HK-2 (cell line): ENCODE measurements at regions not wholly inside any gene's neighbourhood (a gene's known extent, or its start where the extent isn't known, plus 50 kb on each side); places are given as distances from the start of the nearest gene placed in this dataset.

Experiments used
- DNase-seq: peaks from one replicate; pipeline ENCODE4 v3.0.0-alpha.2; 2018; ENCODE audit not compliant: unreplicated experiment

DNA sequence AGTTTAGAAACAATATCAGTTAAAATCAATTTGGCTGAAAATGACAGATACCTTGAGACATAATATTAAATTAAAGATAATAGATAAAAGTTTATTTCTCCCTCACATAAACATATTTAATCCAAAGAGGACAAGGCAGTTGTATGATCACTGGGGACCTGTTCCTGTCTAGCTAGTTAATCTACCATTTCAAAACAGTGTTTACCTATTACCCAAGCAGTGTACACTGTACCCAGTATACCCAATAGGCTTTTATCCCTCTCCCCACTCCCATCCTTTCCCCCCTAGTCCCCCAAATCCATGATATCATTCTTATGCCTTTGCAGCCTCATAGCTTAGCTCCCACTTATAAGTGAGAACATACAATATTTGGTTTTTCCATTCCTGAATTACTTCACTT, 229.7 kb upstream of the LARGE1 start:
- no peak for DNase-seq

DNA sequence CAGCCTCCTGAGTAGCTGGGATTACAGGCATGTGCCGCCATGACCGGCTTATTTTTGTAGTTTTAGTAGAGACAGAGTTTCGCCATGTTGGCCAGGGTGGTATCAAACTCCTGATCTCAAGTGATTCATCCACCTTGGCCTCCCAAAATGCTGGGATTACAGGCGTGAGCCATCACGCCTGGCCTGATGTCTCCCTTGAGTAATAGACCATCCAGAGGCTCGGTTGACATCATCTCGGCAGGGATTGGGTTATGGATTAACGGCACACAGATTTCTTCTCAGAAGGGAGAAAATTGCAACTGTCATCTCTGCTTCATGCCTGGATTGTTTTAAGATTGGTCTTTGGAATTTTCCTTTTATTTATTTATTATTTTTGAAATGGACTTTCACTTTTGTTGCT, 239.2 kb upstream of the LARGE1 start:
- DNase-seq = no peak

DNA sequence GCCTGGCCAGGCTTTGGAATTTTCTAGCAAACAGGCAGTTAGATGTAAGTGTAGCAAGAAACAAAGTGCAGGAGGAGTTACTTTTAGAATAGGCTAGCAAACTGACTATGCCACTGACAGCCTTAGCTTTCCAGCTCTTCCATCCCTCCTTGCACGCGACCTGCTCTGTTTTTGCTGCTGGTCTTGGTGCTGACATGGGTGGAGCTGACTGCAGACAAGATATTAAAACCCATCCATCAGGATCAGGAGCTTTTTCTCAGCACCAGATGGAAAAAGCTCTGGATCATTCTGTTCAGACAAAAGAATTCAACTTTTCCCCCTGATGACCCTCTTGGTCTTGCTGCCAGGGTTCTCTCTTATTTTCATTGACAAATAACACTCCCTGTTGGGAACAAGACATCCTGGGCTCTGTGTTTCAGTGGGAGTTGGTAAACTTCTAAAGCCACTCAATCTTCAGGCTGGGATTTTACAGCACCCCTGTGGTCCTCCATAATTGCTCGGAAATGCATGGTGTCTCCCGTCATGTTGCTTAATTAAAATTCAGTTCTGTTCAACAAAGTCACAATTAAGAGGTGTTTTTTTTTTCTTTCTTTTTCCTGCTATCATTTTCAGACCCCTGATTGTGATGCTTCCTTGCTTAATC, 240.0 kb upstream of the LARGE1 start:
- no peak for DNase-seq

DNA sequence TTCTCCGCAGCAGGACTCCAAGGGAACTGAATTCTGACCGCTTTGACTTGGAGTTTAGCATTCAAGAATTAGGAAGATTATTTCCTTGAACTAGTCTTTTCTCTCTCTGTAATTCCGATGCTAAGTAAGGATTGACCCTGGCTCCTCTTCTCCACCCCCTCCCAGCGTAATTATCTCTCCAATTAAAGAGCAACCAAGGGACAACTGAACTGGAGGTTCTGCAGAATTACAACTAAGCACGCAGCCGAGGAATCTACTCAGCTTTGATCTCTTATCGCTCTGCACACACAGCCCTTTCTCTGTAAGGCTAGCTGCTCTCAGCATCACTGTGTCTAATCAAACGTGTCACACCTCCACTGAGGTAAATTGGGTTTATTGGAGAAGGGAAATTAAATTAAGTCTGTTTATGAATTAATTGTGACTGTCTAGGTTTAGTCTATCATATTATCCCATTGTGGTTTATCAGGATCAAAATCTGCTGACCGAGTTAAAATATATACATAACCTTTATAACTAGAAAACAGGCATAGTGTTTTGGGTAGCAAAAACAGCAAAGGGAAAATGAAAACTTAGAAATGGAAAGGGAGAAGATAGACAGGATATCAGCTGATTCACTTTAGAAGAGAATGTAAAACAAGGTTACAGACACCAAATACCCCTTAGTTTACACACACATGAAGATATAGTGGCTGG, 241.3 kb upstream of the LARGE1 start:
- DNase-seq = no peak

DNA sequence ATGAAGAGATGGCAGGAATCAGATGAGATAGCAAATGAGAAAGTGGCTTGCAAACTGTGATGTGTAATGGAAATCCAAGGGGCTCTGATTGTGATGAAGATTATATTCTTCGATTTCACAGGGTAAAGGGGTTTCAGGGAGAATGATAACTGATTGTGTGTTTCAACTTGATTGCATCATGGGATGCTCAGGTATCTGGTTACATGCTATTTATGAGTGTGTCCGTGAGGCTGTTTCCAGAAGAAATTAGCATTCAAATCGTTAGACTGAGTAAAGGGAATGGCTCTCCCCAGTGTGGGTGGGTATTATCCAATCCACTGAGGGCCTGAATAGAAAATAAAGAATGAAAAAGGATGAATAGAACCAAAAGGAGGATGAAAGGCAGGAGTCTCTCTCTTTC, 278.7 kb upstream of the LARGE1 start:
- no peak for DNase-seq

DNA sequence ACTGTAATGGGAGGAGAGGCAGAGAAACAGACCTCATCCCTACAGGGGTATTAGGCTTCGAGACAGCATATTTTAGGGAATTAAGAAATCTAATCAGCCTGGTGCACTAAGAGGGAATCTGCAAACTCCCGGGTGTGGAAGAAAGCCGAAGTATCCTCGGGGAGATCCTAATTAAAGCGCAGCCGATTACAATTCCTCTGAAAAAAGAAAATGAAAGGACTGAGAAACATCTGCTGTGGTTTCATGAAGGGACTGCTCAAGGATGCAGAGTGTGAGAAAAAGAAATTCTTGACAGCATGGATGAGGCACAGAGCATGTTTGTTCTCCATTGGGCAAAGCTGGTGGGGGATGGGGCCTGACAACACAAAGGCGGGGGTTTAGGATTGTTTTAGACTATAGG, 290.0 kb upstream of the LARGE1 start:
- no peak for DNase-seq

DNA sequence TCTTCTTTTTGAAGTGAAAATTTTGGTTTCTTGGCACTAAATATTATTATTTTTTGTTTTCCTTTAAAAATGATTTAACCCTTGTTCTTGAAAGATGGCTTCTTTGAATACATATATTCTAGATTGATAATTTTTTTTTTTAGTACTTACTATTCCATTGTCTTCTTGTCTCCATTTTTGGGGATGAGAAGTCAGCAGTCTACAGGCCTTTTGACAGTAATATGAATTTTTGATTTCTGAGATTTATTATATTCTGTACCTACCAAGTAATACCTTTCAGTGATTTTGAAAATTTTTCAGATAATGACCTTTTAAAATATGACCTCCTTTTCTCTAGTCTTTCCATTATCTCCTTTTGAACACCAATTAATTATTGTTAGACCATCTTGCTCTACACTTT, 294.1 kb upstream of the LARGE1 start:
- DNase-seq = no peak

DNA sequence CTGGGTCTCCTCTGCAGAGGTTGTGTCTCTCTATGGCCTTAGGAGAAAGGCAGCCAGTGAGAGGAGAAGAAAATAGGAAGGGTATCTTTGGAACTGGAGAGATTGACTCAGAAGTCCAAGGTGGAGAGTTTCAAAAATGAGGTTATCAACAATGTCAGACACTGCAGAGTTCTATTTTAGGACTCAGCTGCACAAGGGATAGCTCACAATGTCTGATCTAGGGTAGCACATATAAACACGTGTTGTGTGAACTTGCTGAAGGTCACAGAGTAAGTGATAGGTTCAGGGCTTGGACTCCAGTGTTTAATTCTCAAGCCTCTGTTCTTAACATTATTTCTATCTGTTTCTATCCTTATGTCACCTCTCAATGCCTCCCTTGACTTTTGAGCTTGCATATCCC, 305.0 kb upstream of the LARGE1 start:
- DNase-seq = no peak

DNA sequence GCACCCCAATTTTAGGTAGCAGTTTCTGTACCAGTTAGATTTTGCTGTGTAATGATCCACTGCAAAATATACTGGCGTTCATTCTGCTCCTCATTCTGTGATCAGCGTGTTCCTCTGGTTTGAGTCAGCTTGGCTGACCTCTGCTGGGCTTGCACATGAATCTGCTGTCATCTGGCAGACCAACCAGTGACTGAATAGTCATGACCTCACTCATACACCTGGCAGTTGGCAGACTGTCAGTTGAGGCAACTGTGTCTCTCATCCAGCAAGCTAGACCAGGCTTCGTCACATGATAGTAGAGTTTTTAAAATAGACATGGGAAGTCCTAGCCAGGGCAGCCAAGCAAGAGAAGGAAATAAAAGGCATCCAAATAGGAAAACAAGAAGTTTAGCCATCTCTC, 316.3 kb upstream of the LARGE1 start:
- DNase-seq = no peak

DNA sequence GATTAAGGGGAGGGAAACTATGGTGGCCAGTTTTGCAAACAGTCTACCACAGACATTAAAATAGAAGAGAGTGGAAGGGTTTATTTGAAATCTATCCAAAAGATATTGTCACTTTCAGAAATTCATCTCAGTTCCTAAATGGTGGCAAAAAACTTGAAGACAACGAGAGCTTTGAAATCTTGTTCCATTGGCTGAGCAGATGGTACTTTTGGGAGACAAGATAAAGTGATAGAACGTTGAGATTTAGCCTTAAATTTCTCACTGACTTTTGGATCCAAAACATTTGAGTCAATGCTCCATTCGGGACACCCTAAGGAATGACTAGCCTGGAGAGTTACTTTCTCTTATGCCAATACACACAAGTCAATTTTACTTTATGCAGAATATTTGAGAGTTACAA, 319.1 kb upstream of the LARGE1 start:
- no peak for DNase-seq

DNA sequence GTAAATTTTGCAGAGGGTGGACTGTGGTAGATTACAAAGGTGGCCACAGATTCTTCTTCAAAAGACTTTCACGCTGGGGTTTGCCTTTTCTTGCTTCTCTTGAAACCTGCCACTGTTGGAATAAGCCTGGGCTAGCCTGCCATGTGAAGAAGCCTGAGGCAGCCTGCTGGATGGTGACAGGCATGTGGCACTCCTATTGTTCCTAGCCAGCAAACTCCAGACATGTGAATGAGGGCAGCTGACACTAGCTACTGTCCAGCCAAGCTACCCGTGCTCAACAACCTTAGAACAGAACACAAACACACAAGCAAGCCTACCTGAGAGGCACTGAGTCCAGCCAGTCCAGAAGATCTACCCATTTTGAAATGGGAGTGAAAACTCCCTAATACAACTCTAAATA, 322.7 kb upstream of the LARGE1 start:
- DNase-seq = no peak

DNA sequence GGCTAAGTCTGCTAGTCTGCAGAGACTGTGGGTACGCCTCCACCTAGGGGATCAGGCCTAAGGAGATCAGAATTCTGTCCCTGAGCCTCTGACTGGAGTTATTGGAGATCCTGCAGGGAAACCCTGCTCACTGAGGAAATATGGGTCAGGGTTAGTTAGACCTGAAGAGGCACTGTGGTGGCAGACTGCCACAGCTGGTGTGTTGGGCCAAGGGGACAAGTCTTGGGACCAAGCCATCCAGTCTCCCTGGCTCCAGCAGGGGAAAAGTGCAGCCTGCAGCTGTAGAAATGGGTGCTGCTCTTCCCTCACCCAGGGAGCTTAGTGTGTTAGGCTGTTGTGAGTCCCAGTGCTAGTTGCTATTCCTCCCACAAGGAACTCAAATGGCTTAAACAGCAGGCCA, 334.8 kb upstream of the LARGE1 start:
- DNase-seq = no peak

DNA sequence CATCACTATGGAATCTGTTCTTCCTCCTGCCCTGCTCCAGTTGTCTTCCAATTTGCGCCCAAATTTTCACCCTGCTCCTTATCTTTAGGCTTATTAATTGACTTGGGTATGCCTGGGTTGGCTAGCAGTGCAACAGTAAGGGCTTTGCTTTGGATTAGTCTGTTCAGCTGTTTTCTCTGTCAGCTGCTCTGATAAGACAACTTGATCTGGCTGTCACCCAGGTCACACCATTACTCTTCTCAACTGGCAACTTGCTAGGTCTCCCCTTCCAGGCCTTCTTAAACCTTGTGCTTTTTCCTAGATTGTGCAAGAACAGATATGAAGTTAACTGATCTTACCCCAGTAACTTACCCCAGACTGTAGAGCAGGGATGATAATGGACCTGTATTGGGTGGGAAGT, 357.8 kb upstream of the LARGE1 start:
- DNase-seq = no peak

DNA sequence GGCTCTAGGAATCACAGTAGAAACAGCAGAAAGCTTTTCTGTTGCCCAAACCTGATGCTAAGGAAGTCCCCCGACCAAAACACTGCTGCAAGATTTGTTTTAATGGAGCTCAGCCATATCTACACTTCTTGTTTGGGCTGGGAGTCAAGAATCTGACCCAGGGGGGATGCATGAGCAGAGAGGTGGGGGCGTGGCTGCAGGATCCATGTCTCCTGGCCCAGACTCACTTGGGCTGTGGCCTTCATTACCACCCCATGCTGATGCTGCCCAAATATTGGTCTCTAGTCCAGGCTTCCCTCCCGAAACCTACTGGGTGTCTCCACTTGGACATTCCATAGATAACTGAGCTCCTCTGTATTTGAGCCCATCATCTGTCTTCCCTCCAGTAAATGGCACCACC, 361.5 kb upstream of the LARGE1 start:
- DNase-seq = no peak

DNA sequence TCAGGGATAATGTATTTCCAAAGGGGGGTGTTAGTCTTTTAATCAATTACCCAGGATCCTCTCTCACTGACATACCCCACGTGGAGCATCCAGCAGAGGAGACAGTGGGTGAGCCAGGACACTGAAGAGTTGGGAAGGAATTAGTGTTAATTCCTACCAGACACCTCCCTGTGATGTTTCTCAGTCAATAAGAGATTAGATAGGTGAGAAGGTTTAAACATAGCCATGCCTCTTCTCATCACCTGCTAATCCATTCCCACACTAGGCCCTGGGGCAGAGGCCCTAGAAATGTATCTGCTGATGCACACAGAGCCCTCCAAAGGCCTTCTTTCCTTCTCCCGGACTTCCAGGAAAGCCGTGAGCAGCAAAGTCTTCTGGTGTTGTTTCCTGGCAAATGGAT, 363.6 kb upstream of the LARGE1 start:
- no peak for DNase-seq

DNA sequence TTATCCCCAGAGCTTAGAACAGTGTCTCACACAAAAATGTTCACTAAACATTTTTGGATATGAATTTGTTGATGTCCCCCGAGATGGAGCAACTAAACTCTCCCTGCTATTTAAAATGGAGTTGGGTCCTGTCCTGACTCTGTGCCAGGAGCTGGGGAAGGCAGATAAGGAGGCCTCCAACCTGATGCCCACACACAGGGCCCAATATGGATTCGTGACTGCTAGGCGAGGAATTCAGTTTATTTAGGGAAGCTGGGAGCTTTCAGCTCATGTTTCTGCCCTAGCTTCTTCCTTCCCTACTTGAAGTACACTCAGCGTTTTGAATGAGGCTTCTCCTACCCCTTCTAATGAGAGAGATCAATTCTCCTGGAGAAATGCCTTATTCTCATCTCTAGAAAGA, 373.0 kb upstream of the LARGE1 start:
- no peak for DNase-seq

DNA sequence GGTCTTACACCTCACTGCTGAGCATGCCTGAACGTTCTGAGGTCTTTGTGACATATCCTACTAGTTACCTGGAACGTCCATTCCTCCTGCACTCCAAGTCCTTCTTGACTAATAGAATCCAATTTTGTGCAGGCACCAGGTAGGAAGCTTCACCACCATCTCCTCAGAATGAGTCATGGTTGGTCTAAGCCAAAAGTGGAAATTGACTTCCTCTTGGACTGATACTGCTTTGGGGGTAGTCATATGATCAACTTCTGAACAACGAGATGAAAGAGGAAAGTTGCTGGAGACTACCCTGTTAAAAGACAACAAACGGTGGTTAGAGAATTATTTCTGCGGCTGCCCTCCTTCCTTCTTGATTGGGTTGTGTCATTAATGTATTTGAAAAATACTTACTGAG, 374.2 kb upstream of the LARGE1 start:
- no peak for DNase-seq

DNA sequence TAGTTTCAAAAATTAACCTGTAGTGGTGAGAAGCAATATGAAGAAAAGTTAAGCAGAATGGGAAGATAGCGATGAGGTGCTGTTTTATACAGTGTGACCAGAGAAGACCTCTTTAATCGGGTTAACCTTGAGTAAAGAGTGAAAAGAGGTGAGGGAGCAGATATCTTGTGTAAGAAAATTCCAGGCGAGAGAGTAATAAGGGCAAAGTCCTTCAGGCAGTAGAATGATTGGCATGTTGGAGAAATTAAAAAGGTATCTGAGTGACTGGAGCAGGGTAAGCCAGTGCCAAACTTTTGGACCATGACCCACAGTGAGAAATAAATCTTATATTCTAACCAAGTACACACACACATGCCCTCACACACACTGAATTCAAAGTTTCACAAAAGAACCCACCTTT, 374.7 kb upstream of the LARGE1 start:
- no peak for DNase-seq

DNA sequence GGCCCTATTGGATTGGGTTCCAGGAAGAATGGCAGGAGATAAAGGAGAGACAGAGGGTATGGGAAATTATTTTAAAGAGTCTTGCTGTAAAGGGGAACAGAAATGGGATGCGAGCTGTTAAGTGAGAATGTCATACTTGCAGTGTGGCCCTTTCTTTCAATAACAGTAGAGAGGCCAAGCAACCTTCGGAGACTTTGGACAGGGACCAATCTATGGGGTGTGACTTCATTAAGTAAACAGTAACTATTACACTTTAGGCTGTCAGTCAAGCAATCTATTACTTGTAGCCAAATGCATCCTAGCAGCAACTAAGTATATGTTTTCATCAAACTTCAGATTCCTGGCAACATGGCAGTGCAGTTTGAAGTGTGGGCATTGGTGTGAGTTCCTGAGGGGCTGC, 376.2 kb upstream of the LARGE1 start:
- DNase-seq = no peak

DNA sequence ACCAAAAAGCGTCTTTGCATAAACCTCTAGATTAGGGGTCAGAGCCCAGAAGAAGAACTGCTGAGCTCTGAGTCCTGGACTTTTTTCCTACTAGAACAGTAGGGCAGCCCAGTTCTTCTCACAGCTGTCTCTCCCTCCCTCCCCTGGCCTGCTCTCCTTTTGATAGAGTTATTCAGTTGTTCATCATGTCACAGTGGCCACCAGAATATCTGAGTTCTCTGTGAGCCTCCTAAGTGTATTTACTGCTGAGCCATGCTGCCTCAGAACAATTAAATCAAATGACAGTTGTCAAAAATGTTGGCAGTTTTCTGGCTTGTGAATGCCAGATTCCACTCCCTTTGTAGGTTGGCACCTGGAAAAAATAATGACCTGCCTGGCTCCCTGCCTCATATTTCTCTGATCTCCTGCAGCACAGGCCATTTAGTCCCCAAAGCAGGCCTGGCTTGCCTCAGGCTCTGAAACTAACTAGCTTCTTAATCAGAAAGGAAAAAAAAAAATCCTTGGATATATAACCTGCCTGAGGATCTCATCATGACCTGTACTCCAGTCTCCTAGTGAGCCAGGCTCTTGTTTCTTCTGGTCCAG, 377.4 kb upstream of the LARGE1 start:
- no peak for DNase-seq

DNA sequence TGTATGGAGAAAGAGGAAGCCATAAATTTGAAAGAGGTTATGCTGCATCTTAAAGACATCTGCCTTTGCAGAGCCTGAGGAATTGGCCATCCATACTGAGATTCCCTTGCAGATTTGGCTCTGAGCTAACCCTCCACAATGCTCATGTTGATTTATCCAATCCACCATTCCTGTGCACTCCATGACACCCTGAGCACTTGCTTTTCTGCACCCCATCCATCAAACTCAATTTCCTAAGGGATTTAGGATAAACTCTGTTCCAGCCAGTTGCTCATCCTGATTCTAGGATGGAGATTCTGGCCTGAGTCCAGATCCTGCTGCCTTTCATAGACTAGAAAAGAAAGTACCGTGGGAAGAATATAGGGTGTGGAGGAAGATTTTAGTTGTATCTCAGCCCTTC, 379.2 kb upstream of the LARGE1 start:
- no peak for DNase-seq

DNA sequence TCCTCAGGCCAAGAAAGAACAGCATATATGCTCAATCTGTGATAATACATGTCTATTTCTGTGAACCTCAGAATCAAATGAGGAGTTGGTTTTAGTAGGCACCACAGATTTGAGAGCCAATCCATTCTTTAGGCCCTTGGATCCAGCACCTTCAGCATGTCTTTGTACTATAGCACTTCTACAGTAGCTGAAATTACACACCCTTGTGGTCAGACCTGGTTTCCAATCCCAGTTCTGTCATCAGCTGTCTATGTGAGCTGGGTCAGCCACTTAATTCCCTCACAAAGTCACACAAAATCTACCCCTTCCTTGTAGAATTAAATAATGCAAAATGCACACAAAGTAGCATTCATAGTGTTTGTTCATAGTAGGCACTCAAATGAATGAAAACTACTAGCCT, 381.3 kb upstream of the LARGE1 start:
- DNase-seq = no peak

DNA sequence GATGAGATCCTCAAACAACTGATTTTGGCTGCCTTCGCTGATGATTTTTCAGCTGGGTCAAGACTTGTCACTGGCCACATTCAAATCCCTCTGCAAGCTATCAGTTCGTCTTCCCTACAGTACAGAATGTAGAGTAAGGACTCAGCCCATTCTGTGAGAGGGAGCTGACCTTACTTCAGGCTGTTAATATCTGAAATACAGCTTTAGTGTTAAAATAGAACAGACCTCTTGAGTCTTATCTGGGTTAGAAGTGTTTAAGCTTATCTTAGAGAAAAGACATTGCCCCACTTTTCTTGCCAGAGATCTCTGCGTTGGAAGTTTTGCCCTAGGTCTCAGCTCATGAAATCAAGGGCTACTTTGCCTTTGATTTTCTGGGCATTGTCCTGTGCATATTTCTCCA, 383.4 kb upstream of the LARGE1 start:
- no peak for DNase-seq

DNA sequence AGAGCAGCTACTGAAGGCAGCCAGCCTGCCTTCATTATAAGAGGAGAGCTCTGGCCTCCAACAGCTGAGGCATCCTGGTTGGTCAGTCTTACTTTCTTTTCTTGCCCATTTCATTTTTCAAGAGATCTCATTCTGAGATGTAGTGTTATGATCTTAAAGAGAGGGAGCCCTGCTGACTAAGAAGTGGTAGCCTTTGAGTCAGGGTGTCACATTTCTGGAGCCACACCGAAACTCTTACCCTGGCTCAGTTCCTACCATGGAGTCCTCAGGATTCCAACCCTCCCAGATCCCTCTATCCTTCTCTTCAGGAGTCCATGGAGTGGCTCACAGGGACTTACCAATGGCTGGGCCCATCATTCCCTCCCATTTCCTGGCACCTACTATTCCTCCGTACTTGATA, 386.1 kb upstream of the LARGE1 start:
- DNase-seq = no peak
